NCI-H1930 (cell line): ENCODE measurements at regions not wholly inside any gene's neighbourhood (a gene's known extent, or its start where the extent isn't known, plus 50 kb on each side); places are given as distances from the start of the nearest gene placed in this dataset.
"Not testable (repeated sequence)": the region's sequence is repeated elsewhere in the genome, so short reads cannot be mapped to it uniquely, and the experiment has no call there.

Source experiments
- DNase-seq, 2 experiments: peaks; one replicate each; lab custom pipeline; 2025; lab: John Stamatoyannopoulos, UW

GRCh38 chr5:42241636-42242035, 181.6 kb upstream of the GHR start:
- DNase-seq: no peak

GRCh38 chr5:42242210-42242609, 181.0 kb upstream of the GHR start:
- DNase-seq: no peak

GRCh38 chr5:42242881-42243485, 180.3 kb upstream of the GHR start:
- no peak for DNase-seq

- no peak for DNase-seq
Observed at GRCh38 chr5:42252306-42252705, 170.9 kb upstream of the GHR start.

GRCh38 chr5:42259914-42260313, 163.3 kb upstream of the GHR start:
- DNase-seq: not testable (repeated sequence)

- no peak for DNase-seq
Observed at GRCh38 chr5:42267091-42267490, 156.1 kb upstream of the GHR start.

- not testable (repeated sequence) for DNase-seq
Observed at GRCh38 chr5:42268170-42268569, 155.1 kb upstream of the GHR start.

- no peak for DNase-seq
Observed at GRCh38 chr5:42268630-42269029, 154.6 kb upstream of the GHR start.

GRCh38 chr5:42270771-42271170, 152.5 kb upstream of the GHR start:
- DNase-seq: no peak

- no peak for DNase-seq
Observed at GRCh38 chr5:42274913-42275312, 148.3 kb upstream of the GHR start.

GRCh38 chr5:42277293-42277692, 145.9 kb upstream of the GHR start:
- DNase-seq: no peak

- no peak for DNase-seq
Observed at GRCh38 chr5:42284584-42284983, 138.7 kb upstream of the GHR start.

- DNase-seq: no peak
Observed at GRCh38 chr5:42285230-42285629, 138.0 kb upstream of the GHR start.

- no peak for DNase-seq
Observed at GRCh38 chr5:42300496-42300895, 122.7 kb upstream of the GHR start.

- no peak for DNase-seq
Observed at GRCh38 chr5:42301349-42301748, 121.9 kb upstream of the GHR start.

GRCh38 chr5:42302186-42302585, 121.1 kb upstream of the GHR start:
- DNase-seq: no peak

GRCh38 chr5:42306287-42306686, 117.0 kb upstream of the GHR start:
- no peak for DNase-seq

- DNase-seq: no peak
Observed at GRCh38 chr5:42309865-42310264, 113.4 kb upstream of the GHR start.

GRCh38 chr5:42315214-42315613, 108.0 kb upstream of the GHR start:
- no peak for DNase-seq

- no peak for DNase-seq
Observed at GRCh38 chr5:42317575-42317974, 105.7 kb upstream of the GHR start.

GRCh38 chr5:42319546-42319945, 103.7 kb upstream of the GHR start:
- DNase-seq: not testable (repeated sequence)

- DNase-seq: no peak
Observed at GRCh38 chr5:42321785-42322184, 101.5 kb upstream of the GHR start.

GRCh38 chr5:42337143-42337542, 86.1 kb upstream of the GHR start:
- no peak for DNase-seq

GRCh38 chr5:42337607-42338006, 85.6 kb upstream of the GHR start:
- no peak for DNase-seq

- DNase-seq: peak in 1 of 2 experiments; percentile 8
Observed at GRCh38 chr5:42338136-42338535, 85.1 kb upstream of the GHR start.
